HepG2 (cell line): ENCODE measurements at regions not wholly inside any gene's neighbourhood (a gene's known extent, or its start where the extent isn't known, plus 50 kb on each side); places are given as distances from the start of the nearest gene placed in this dataset.

Experiments used
- ATAC-seq: fragments of 200-7000 bp; cut with Tn5 transposase; 3 replicates; pipeline ENCODE4 v1.9.1; 2020; ENCODE audit warnings: mild to moderate bottlenecking, moderate library complexity
- BruUV-seq: library from RNA; stranded (reverse); fragments of 400-500 nt; replicated peaks from 2 replicates; lab custom pipeline; 2021; lab: Mats Ljungman, UMichigan
- CTCF ChIA-PET: fragments of 300-600 bp; formaldehyde crosslinking; extraction: SDS; loops from one replicate; lab custom pipeline; 2021; ENCODE audit warnings: low total read pairs, inconsistent platforms, low intra/inter-chr PET ratio; lab: Yijun Ruan, JAX
- POLR2A ChIA-PET: fragments of 350-600 bp; sonication (Branson Sonifier 250); formaldehyde crosslinking; loops from one replicate; lab custom pipeline; 2020; ENCODE audit warnings: antibody characterized with exemption, inconsistent platforms; lab: Yijun Ruan, JAX
- DNase-seq: peaks from one replicate; pipeline ENCODE4 v3.0.0-alpha.2; 2015; ENCODE audit warnings: low spot score
- FAIRE-seq: peaks from 3 replicates; lab custom pipeline; 2011; peaks lifted over from hg19 to GRCh38; lab: Jason Lieb, UNC
- H2AFZ ChIP-seq: one replicate; pipeline ENCODE4 v1.6.1; 2011; ENCODE audit warnings: low read length, inconsistent platforms
- H3K27ac ChIP-seq: fragments of 300-600 bp; 3 replicates; pipeline ENCODE4 v1.8.0; 2011; ENCODE audit warnings: mixed run types, mild to moderate bottlenecking, mixed read lengths, low read length, inconsistent platforms; ENCODE audit not compliant: insufficient read depth; ENCODE audit errors: extremely low read length
- H3K27me3 ChIP-seq, 2 experiments: fragments of 200-600 bp in 1 of 2; 2 replicates in 1 of 2; 3 replicates in 1 of 2; pipeline versions ENCODE4 v1.6.0 to v1.8.0; 2011; ENCODE audit warnings: low read length in 2 of 2, mild to moderate bottlenecking in 2 of 2, moderate library complexity in 2 of 2, inconsistent platforms in 1 of 2; ENCODE audit not compliant: insufficient read depth in 2 of 2, control insufficient read depth in 1 of 2
- H3K36me3 ChIP-seq, 2 experiments: fragments of 200-600 bp in 1 of 2; replicated peaks in 1 of 2; 2 replicates in 1 of 2; 3 replicates in 1 of 2; pipeline versions ENCODE4 v1.5.1 to v1.8.0; 2011; ENCODE audit warnings: low read length in 2 of 2, inconsistent platforms in 1 of 2; ENCODE audit not compliant: insufficient read depth in 2 of 2, control insufficient read depth in 1 of 2
- H3K4me1 ChIP-seq: 2 replicates; pipeline ENCODE4 v1.5.1; 2012; ENCODE audit warnings: low read length, inconsistent platforms; ENCODE audit not compliant: insufficient read depth
- H3K4me2 ChIP-seq: 2 replicates; pipeline ENCODE4 v1.6.0; 2011; ENCODE audit warnings: low read depth, low read length, inconsistent platforms
- H3K4me3 ChIP-seq, 3 experiments: fragments of 200-600 bp in 1 of 3; sonication (generic), shearing (Covaris generic) in 1 of 3; replicated peaks in 1 of 3; 2 replicates each; pipeline ENCODE4 v1.5.1; 2011 to 2016; ENCODE audit warnings: low read length in 3 of 3, inconsistent platforms in 2 of 3, low read depth in 2 of 3, mild to moderate bottlenecking in 2 of 3, control low read depth in 1 of 3, mixed read lengths in 1 of 3; ENCODE audit not compliant: insufficient read depth in 1 of 3
- H3K79me2 ChIP-seq: one replicate; pipeline ENCODE4 v1.6.1; 2011; ENCODE audit warnings: low read length, inconsistent platforms; ENCODE audit not compliant: insufficient read depth
- H3K9ac ChIP-seq: 2 replicates; pipeline ENCODE4 v1.6.0; 2011; ENCODE audit warnings: mild to moderate bottlenecking, low read depth, low read length, inconsistent platforms; ENCODE audit not compliant: insufficient read depth
- H3K9me3 ChIP-seq: 2 replicates; pipeline ENCODE4 v1.5.1; 2012; ENCODE audit warnings: mild to moderate bottlenecking, low read length
- H4K20me1 ChIP-seq: 2 replicates; pipeline ENCODE4 v1.6.0; 2011; ENCODE audit warnings: inconsistent platforms, mild to moderate bottlenecking, low read length, moderate library complexity; ENCODE audit not compliant: insufficient read depth
- BRD4 ChIP-seq: sonication (generic); formaldehyde crosslinking; IDR thresholded peaks from 2 replicates; pipeline ENCODE4 v1.4.0; 2020; ENCODE audit warnings: missing genetic modification reagents
- HNRNPLL ChIP-seq: fragments of 200-400 bp; formaldehyde crosslinking; IDR thresholded peaks from 2 replicates; pipeline ENCODE4 v1.6.1; 2017; ENCODE audit warnings: mild to moderate bottlenecking, low read depth, low read length; ENCODE audit not compliant: poor library complexity, severe bottlenecking
- NR2C2 ChIP-seq: sonication (generic); formaldehyde crosslinking; IDR thresholded peaks from 2 replicates; pipeline ENCODE4 v1.4.0; 2020; ENCODE audit warnings: missing genetic modification reagents, mild to moderate bottlenecking, moderate library complexity, borderline replicate concordance
- PAX8 ChIP-seq: sonication (generic); formaldehyde crosslinking; IDR thresholded peaks from 2 replicates; pipeline ENCODE4 v1.8.0; 2022; ENCODE audit warnings: mild to moderate bottlenecking, missing genetic modification reagents, borderline replicate concordance
- RBM39 ChIP-seq: fragments of 200-400 bp; formaldehyde crosslinking; IDR thresholded peaks from one replicate; pipeline ENCODE4 v1.6.1; 2018; ENCODE audit warnings: antibody characterized with exemption, mild to moderate bottlenecking, low read depth, low read length; ENCODE audit not compliant: poor library complexity, severe bottlenecking
- ZNF724P ChIP-seq: sonication (generic); formaldehyde crosslinking; IDR thresholded peaks from 2 replicates; pipeline ENCODE4 v1.8.0; 2022; ENCODE audit warnings: missing genetic modification reagents, borderline replicate concordance
- WGBS: methylation state at CpG from one replicate; pipeline ENCODE4 v1.1.6; 2017; ENCODE audit warnings: low lambda C conversion rate; 5-methylcytosine and 5-hydroxymethylcytosine counted together
- in situ Hi-C: cut with HindIII; loops from 2 replicates; pipeline ENCODE4 v1.10.0; 2017; ENCODE audit warnings: low pct_unique_long_range_greater_than_20kb; ENCODE audit not compliant: extremely low pct_ligation_motif_present
- intact Hi-C: fragments of 100-400 bp; cut with micrococcal nuclease; formaldehyde crosslinking; loops from one replicate; pipeline ENCODE4 v1.10.0; 2022; ENCODE audit not compliant: unreplicated experiment
- TF ChIP-seq, protein P1 (sequence below): sonication (generic); formaldehyde crosslinking; IDR thresholded peaks from 2 replicates; pipeline ENCODE4 v1.4.0; 2020; ENCODE audit warnings: missing genetic modification reagents
- TF ChIP-seq, protein P2 (sequence below): sonication (generic); formaldehyde crosslinking; IDR thresholded peaks from 2 replicates; pipeline ENCODE4 v1.5.1; 2020; ENCODE audit warnings: missing genetic modification reagents, mild to moderate bottlenecking, borderline replicate concordance

DNA sequence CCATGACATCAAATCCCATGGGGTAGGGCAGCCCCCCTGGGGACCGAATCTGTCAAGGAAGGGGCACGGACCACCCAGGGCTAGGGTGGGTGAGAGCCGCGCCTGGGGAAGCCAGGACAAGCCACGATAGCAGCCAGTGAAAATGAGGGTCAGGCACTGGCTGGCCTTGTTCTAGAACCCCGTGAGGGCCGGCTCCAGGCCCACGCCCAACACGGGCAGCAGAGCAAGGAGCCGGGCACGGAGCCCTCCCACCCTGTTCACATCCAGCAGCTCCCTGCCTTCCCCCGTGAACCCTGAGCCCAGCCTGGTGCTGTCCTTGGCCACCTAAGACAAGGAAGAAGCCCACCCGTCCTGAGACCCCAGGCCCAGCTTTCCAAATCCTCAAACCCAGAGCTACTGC lies 256.7 kb downstream of the PARN start:
- H3K79me2 ChIP-seq: no peaks in the 10 kb centered on the region
- H3K4me3 ChIP-seq: no peak overlapping the region
- ChIA-PET CTCF (no interaction called here), POLR2A (no interaction called here)
- TF ChIP-seq RBM39: no peak
- TF ChIP-seq BRD4 (CRISPR knock-in tag): no peak
- TF ChIP-seq, protein P1, sequence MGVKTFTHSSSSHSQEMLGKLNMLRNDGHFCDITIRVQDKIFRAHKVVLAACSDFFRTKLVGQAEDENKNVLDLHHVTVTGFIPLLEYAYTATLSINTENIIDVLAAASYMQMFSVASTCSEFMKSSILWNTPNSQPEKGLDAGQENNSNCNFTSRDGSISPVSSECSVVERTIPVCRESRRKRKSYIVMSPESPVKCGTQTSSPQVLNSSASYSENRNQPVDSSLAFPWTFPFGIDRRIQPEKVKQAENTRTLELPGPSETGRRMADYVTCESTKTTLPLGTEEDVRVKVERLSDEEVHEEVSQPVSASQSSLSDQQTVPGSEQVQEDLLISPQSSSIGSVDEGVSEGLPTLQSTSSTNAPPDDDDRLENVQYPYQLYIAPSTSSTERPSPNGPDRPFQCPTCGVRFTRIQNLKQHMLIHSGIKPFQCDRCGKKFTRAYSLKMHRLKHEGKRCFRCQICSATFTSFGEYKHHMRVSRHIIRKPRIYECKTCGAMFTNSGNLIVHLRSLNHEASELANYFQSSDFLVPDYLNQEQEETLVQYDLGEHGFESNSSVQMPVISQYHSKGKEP (CRISPR knock-in tag): no peak
- TF ChIP-seq, protein P2, sequence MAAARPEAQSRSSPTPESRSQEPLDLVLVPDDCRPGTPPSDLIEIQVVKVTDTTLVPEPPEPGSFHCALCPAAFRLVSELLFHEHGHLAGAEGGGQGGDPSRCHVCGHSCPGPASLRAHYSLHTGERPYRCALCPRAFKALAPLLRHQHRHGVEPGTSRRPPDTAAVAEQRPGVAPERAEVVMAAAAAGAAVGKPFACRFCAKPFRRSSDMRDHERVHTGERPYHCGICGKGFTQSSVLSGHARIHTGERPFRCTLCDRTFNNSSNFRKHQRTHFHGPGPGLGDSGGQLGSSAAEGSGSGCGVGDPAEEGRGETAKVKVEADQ (CRISPR knock-in tag): no peak
- TF ChIP-seq HNRNPLL: no peak
- TF ChIP-seq NR2C2 (CRISPR knock-in tag): no peak
- no peak for TF ChIP-seq ZNF724P (CRISPR knock-in tag)
- TF ChIP-seq PAX8 (CRISPR knock-in tag): no peak
- WGBS: 71% methylated on average over 11 of the region's 13 CpGs
- FAIRE-seq (no peak), ATAC-seq (no peak), DNase-seq (no peak)
- no peaks in the 10 kb centered on the region for H4K20me1 ChIP-seq
- H3K4me1 ChIP-seq: peaks cover 76% of the 10 kb centered on the region
- no peak overlapping the region for H3K9ac ChIP-seq
- H3K27me3 ChIP-seq: no peaks in the 10 kb centered on the region
- intact Hi-C loops (no loop called here), in situ Hi-C loops (no loop called here)
- H3K9me3 ChIP-seq: no peaks in the 10 kb centered on the region
- H3K36me3 ChIP-seq: no peaks in the 10 kb centered on the region
- no peak overlapping the region for H3K4me2 ChIP-seq
- no peak overlapping the region for H3K27ac ChIP-seq
- no TSS peak for BruUV-seq
- H2AFZ ChIP-seq: no peak overlapping the region
